Loucy (cell line): ENCODE measurements at regions not wholly inside any gene's neighbourhood (a gene's known extent, or its start where the extent isn't known, plus 50 kb on each side); places are given as distances from the start of the nearest gene placed in this dataset.

Experiments
- CTCF ChIP-seq: fragments of 200-600 bp; sonication (generic); conservative IDR thresholded peaks from 2 replicates; pipeline ENCODE4 v1.5.1; 2014; ENCODE audit warnings: mild to moderate bottlenecking, antibody characterized with exemption, low read length
- EZH2phosphoT487 ChIP-seq: fragments of 200-600 bp; IDR thresholded peaks from 2 replicates; pipeline ENCODE4 v1.6.1; 2018; ENCODE audit warnings: antibody characterized with exemption, mild to moderate bottlenecking, moderate library complexity, borderline replicate concordance

GRCh38 chr5:3654515-3654914 is 58.9 kb downstream of the IRX1 start:
- no peak for TF ChIP-seq CTCF
- TF ChIP-seq EZH2phosphoT487, result no peak
